Cardiac fibroblast (primary cell): ENCODE measurements at regions not wholly inside any gene's neighbourhood (a gene's known extent, or its start where the extent isn't known, plus 50 kb on each side); places are given as distances from the start of the nearest gene placed in this dataset.
"Not testable (repeated sequence)": the region's sequence is repeated elsewhere in the genome, so short reads cannot be mapped to it uniquely, and the experiment has no call there.

ENCODE experiments used
- DNase-seq, 2 donors: peaks; one replicate each; pipeline versions ENCODE4 v3.0.0 to v3.0.0-alpha.2; 2010; ENCODE audit warnings: low read depth in 2 of 2
- H3K4me3 ChIP-seq, 2 donors: replicated peaks in 1 of 2; 1 replicate in 1 of 2; 2 replicates in 1 of 2; pipeline ENCODE4 v1.5.1; 2011; ENCODE audit warnings: low read depth in 2 of 2, low read length in 2 of 2, mild to moderate bottlenecking in 2 of 2, moderate library complexity in 1 of 2
- CTCF ChIP-seq: IDR thresholded peaks from one replicate; pipeline ENCODE4 v1.5.1; 2011; ENCODE audit warnings: low read depth, mild to moderate bottlenecking, low read length, inconsistent platforms

- H3K4me3 ChIP-seq, result no peak overlapping the region
- peak; percentile 39 to 53 for DNase-seq
Observed at GRCh38 chr13:84607261-84608013, 725.2 kb upstream of the SLITRK1 start.

GRCh38 chr13:84606616-84607015, 724.3 kb upstream of the SLITRK1 start:
- TF ChIP-seq CTCF, result no peak
- H3K4me3 ChIP-seq, result no peak overlapping the region
- DNase-seq, result no peak

More at GRCh38 chr13:84607261-84608013, 725.2 kb upstream of the SLITRK1 start:
- no peak for TF ChIP-seq CTCF

- no peak for DNase-seq
- no peak overlapping the region for H3K4me3 ChIP-seq
- TF ChIP-seq CTCF, result no peak
Observed at GRCh38 chr13:84605927-84606326, 723.7 kb upstream of the SLITRK1 start.

GRCh38 chr13:84591444-84591843, 709.2 kb upstream of the SLITRK1 start:
- no peak for DNase-seq
- H3K4me3 ChIP-seq, result no peak overlapping the region
- TF ChIP-seq CTCF, result no peak

- no peak for DNase-seq
- TF ChIP-seq CTCF, result no peak
- no peak overlapping the region for H3K4me3 ChIP-seq
Observed at GRCh38 chr13:84590663-84591062, 708.4 kb upstream of the SLITRK1 start.

- no peak overlapping the region for H3K4me3 ChIP-seq
- no peak for DNase-seq
- no peak for TF ChIP-seq CTCF
Observed at GRCh38 chr13:84588023-84588422, 705.7 kb upstream of the SLITRK1 start.

- not testable (repeated sequence) for H3K4me3 ChIP-seq, DNase-seq
Observed at GRCh38 chr13:84579901-84580300, 697.6 kb upstream of the SLITRK1 start.
